CD14-positive monocyte (primary cell): ENCODE measurements at regions not wholly inside any gene's neighbourhood (a gene's known extent, or its start where the extent isn't known, plus 50 kb on each side); places are given as distances from the start of the nearest gene placed in this dataset.

ENCODE experiments used
- DNase-seq, 3 donors: peaks; one replicate each; pipeline ENCODE4 v3.0.0-alpha.2; 2011 to 2022
- H2AFZ ChIP-seq: 2 replicates; pipeline ENCODE4 v1.6.0; 2012; ENCODE audit warnings: mild to moderate bottlenecking, low read depth, low read length, inconsistent platforms; ENCODE audit not compliant: insufficient read depth, poor library complexity, severe bottlenecking
- H3K27ac ChIP-seq, 2 donors: 1 replicate in 1 of 2; 2 replicates in 1 of 2; pipeline ENCODE4 v1.5.1; 2012 to 2013; ENCODE audit warnings: low read length in 2 of 2, control low read depth in 1 of 2, inconsistent platforms in 1 of 2, low read depth in 1 of 2, mild to moderate bottlenecking in 1 of 2
- H3K27me3 ChIP-seq, 2 donors: one replicate each; pipeline versions ENCODE4 v1.6.0 to v1.6.1; 2011 to 2013; ENCODE audit warnings: low read length in 2 of 2; ENCODE audit not compliant: control insufficient read depth in 2 of 2, insufficient read depth in 2 of 2
- H3K36me3 ChIP-seq, 2 donors: replicated peaks in 1 of 2; 1 replicate in 1 of 2; 2 replicates in 1 of 2; pipeline versions ENCODE4 v1.5.1 to v1.6.1; 2012 to 2013; ENCODE audit warnings: low read length in 2 of 2, control low read depth in 1 of 2, inconsistent platforms in 1 of 2, mild to moderate bottlenecking in 1 of 2; ENCODE audit not compliant: insufficient read depth in 2 of 2, control insufficient read depth in 1 of 2
- H3K4me1 ChIP-seq, 2 donors: 1 replicate in 1 of 2; 2 replicates in 1 of 2; pipeline versions ENCODE4 v1.5.1 to v1.6.1; 2012 to 2013; ENCODE audit warnings: low read length in 2 of 2, control low read depth in 1 of 2, inconsistent platforms in 1 of 2, mild to moderate bottlenecking in 1 of 2, moderate library complexity in 1 of 2; ENCODE audit not compliant: insufficient read depth in 2 of 2, control insufficient read depth in 1 of 2
- H3K4me2 ChIP-seq: replicated peaks from 2 replicates; pipeline ENCODE3; 2012; ENCODE audit warnings: low read length, moderate library complexity, mild to moderate bottlenecking; ENCODE audit not compliant: poor library complexity, severe bottlenecking; ENCODE audit errors: extremely low read depth
- H3K4me3 ChIP-seq, 3 experiments: fragments of 200-600 bp in 1 of 3; sonication (generic) in 1 of 3; replicated peaks in 1 of 3; 1 replicate in 2 of 3; 2 replicates in 1 of 3; pipeline ENCODE4 v1.5.1; 2011 to 2013; ENCODE audit warnings: low read length in 3 of 3, mild to moderate bottlenecking in 3 of 3, control low read depth in 2 of 3, low read depth in 2 of 3, inconsistent platforms in 1 of 3, moderate library complexity in 1 of 3
- H3K79me2 ChIP-seq: 2 replicates; pipeline ENCODE4 v1.6.0; 2012; ENCODE audit warnings: mild to moderate bottlenecking, control low read depth, inconsistent platforms, low read length, moderate library complexity; ENCODE audit not compliant: insufficient read depth
- H3K9ac ChIP-seq: 2 replicates; pipeline ENCODE4 v1.6.0; 2017; ENCODE audit warnings: low read length, mild to moderate bottlenecking; ENCODE audit not compliant: insufficient read depth, poor library complexity, severe bottlenecking
- H3K9me3 ChIP-seq, 2 donors: replicated peaks in 1 of 2; 1 replicate in 1 of 2; 2 replicates in 1 of 2; pipeline versions ENCODE4 v1.5.1 to v1.6.1; 2012 to 2013; ENCODE audit warnings: low read length in 2 of 2, control low read depth in 1 of 2; ENCODE audit not compliant: control insufficient read depth in 1 of 2, insufficient read depth in 1 of 2
- H4K20me1 ChIP-seq: 2 replicates; pipeline ENCODE4 v1.6.0; 2012; ENCODE audit warnings: mild to moderate bottlenecking, low read length, control low read depth, moderate library complexity; ENCODE audit not compliant: insufficient read depth
- H3K27ac Mint-ChIP-seq, 7 donors: one replicate each; pipeline ENCODE4 v1.8.0; 2020; ENCODE audit warnings: mild to moderate bottlenecking in 7 of 7, mixed read lengths in 7 of 7, moderate library complexity in 6 of 7, inconsistent platforms in 2 of 7
- H3K27me3 Mint-ChIP-seq, 3 donors: one replicate each; pipeline ENCODE4 v1.8.0; 2021 to 2022; ENCODE audit warnings: low read depth in 3 of 3, mild to moderate bottlenecking in 3 of 3, mixed read lengths in 3 of 3, moderate library complexity in 3 of 3, inconsistent platforms in 1 of 3
- H3K36me3 Mint-ChIP-seq, 2 donors: one replicate each; pipeline ENCODE4 v1.8.0; 2020; ENCODE audit warnings: mixed read lengths in 2 of 2, inconsistent platforms in 1 of 2, mild to moderate bottlenecking in 1 of 2
- H3K4me1 Mint-ChIP-seq: one replicate; pipeline ENCODE4 v1.8.0; 2020; ENCODE audit warnings: mild to moderate bottlenecking, mixed read lengths
- H3K4me3 Mint-ChIP-seq, 2 donors: one replicate each; pipeline ENCODE4 v1.8.0; 2020; ENCODE audit warnings: mild to moderate bottlenecking in 2 of 2, mixed read lengths in 2 of 2, moderate library complexity in 1 of 2
- H3K9me3 Mint-ChIP-seq, 7 donors: one replicate each; pipeline ENCODE4 v1.8.0; 2020 to 2022; ENCODE audit warnings: mixed read lengths in 7 of 7, mild to moderate bottlenecking in 6 of 7, moderate library complexity in 6 of 7, inconsistent platforms in 2 of 7
- WGBS: methylation state at CpG from one replicate; pipeline ENCODE4 v1.1.5; 2013; ENCODE audit warnings: missing lambda C conversion rate; ENCODE audit not compliant: insufficient coverage; 5-methylcytosine and 5-hydroxymethylcytosine counted together
- intact Hi-C, 2 donors: fragments of 100-400 bp; cut with micrococcal nuclease; formaldehyde crosslinking; loops; one replicate each; pipeline versions ENCODE4 v1.15.0 to v1.15.1; 2023
- TF ChIP-seq, protein P1 (sequence below): fragments of 200-600 bp; IDR thresholded peaks from one replicate; pipeline ENCODE4 v1.8.0; 2022; ENCODE audit warnings: antibody characterized with exemption, mild to moderate bottlenecking

- intact Hi-C loops = no loop called here
- 92% methylated on average over 2 of the region's 2 CpGs for WGBS
Observed at GRCh38 chr2:37472959-37473358, 128.5 kb downstream of the QPCT start.

DNA sequence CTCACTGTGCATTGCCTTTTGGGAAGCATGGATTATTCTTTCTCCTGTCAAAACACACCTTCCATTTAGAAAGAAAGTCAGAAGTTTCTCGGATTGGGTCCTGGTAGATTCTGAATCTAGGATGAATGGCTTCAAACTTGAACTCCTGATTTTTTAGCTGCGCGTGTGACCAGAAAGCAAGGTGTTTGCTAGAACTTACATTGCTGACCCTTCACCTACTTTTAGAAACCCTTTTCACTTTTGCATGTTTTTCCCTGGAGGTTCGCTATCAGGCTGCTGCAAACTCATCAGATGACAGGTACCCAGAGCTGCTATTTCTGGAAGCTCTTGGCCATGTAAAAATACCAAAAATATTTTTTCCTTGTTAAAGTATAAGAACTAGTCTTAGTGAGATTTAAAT is 132.0 kb downstream of the QPCT start:
- no peaks in the 10 kb centered on the region for H3K27me3 ChIP-seq
- no peaks in the 10 kb centered on the region for H4K20me1 ChIP-seq
- TF ChIP-seq, protein P1, sequence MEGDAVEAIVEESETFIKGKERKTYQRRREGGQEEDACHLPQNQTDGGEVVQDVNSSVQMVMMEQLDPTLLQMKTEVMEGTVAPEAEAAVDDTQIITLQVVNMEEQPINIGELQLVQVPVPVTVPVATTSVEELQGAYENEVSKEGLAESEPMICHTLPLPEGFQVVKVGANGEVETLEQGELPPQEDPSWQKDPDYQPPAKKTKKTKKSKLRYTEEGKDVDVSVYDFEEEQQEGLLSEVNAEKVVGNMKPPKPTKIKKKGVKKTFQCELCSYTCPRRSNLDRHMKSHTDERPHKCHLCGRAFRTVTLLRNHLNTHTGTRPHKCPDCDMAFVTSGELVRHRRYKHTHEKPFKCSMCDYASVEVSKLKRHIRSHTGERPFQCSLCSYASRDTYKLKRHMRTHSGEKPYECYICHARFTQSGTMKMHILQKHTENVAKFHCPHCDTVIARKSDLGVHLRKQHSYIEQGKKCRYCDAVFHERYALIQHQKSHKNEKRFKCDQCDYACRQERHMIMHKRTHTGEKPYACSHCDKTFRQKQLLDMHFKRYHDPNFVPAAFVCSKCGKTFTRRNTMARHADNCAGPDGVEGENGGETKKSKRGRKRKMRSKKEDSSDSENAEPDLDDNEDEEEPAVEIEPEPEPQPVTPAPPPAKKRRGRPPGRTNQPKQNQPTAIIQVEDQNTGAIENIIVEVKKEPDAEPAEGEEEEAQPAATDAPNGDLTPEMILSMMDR = no peak
- no peak overlapping the region for H3K4me3 Mint-ChIP-seq
- no peak overlapping the region for H3K27ac Mint-ChIP-seq
- H2AFZ ChIP-seq = no peak overlapping the region
- no peak for DNase-seq
- H3K36me3 Mint-ChIP-seq = no peaks in the 10 kb centered on the region
- no peaks in the 10 kb centered on the region for H3K4me1 ChIP-seq
- H3K4me1 Mint-ChIP-seq = peaks cover 3% of the 10 kb centered on the region
- peaks cover 0 to 6% of the 10 kb centered on the region in 2 donors for H3K9me3 ChIP-seq
- 100% methylated on average over 3 of the region's 4 CpGs for WGBS
- intact Hi-C loops = no loop called here
- peaks cover 0 to 2% (median 1%) of the 10 kb centered on the region in 3 donors for H3K27me3 Mint-ChIP-seq
- H3K4me2 ChIP-seq = no peak overlapping the region
- peaks cover 0 to 6% (median 3%) of the 10 kb centered on the region in 7 donors for H3K9me3 Mint-ChIP-seq
- no peak overlapping the region for H3K9ac ChIP-seq
- H3K36me3 ChIP-seq = no peaks in the 10 kb centered on the region
- no peaks in the 10 kb centered on the region for H3K79me2 ChIP-seq
- no peak overlapping the region for H3K27ac ChIP-seq
- H3K4me3 ChIP-seq = no peak overlapping the region

More at GRCh38 chr2:37472959-37473358, 128.5 kb downstream of the QPCT start:
- Histone ChIP-seq H3K4me2 (no peak overlapping the region), H3K9me3 (no peaks in the 10 kb centered on the region), H3K36me3 (no peaks in the 10 kb centered on the region), H3K4me3 (no peak overlapping the region), H3K9ac (no peak overlapping the region), H3K79me2 (no peaks in the 10 kb centered on the region), H3K27ac (no peak overlapping the region), H4K20me1 (no peaks in the 10 kb centered on the region), H3K4me1 (no peaks in the 10 kb centered on the region), H2AFZ (no peak overlapping the region), H3K27me3 (no peaks in the 10 kb centered on the region)
- H3K9me3 Mint-ChIP-seq = peaks cover 0 to 2% (median 0%) of the 10 kb centered on the region in 7 donors
- H3K27me3 Mint-ChIP-seq = peaks cover 1 to 2% (median 1%) of the 10 kb centered on the region in 3 donors
- no peaks in the 10 kb centered on the region for H3K36me3 Mint-ChIP-seq
- TF ChIP-seq, protein P1 = no peak
- no peak for DNase-seq
- peaks cover 3% of the 10 kb centered on the region for H3K4me1 Mint-ChIP-seq
- no peak overlapping the region for H3K27ac Mint-ChIP-seq
- H3K4me3 Mint-ChIP-seq = no peak overlapping the region
